ENCODE measurements at regions not wholly inside any gene's neighbourhood (a gene's known extent, or its start where the extent isn't known, plus 50 kb on each side); places are given as distances from the start of the nearest gene placed in this dataset.

DNA sequence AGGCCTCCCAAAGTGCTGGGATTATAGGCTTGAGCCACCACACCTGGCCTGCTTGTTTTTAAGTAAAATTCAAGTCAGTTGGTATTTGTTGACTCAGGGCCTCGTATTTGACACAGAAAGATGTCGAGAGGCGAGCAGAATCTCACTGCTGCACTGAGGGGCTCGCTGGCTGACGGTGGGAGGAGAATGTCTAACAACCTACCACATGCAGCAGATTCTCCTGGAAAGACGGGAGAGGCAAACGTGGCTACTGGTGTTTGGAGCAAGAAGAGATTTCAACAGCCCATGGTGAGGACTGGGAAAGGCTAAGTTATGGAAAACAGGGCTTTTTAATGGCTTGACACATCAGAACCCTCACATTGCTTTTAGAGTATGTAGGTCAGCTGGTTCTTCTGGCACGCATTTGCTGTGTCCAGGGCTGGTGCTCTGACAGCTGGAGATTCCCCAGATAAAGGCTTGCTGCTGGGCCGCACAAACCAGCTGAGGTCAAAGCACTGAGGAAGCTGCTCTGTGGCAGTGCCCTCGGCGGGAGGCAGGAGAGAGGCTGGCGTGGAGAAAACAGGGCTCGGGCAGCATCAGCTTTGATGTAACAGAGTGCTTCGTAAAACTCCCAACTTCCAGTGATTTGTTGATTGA lies 84.2 kb upstream of the FRMD1 start:
- Histone ChIP-seq H3K4me3 (ENCODE audit: low read depth, low read length) (no peak overlapping the region), H3K27ac (no peak overlapping the region), H3K9me3 (ENCODE audit: severe bottlenecking) (no peaks in the 10 kb centered on the region), H3K27me3 (ENCODE audit: insufficient read depth, low read depth, severe bottlenecking) (no peaks in the 10 kb centered on the region), H3K36me3 (no peaks in the 10 kb centered on the region)
- no peak for DNase-seq
- TF ChIP-seq, protein P1, sequence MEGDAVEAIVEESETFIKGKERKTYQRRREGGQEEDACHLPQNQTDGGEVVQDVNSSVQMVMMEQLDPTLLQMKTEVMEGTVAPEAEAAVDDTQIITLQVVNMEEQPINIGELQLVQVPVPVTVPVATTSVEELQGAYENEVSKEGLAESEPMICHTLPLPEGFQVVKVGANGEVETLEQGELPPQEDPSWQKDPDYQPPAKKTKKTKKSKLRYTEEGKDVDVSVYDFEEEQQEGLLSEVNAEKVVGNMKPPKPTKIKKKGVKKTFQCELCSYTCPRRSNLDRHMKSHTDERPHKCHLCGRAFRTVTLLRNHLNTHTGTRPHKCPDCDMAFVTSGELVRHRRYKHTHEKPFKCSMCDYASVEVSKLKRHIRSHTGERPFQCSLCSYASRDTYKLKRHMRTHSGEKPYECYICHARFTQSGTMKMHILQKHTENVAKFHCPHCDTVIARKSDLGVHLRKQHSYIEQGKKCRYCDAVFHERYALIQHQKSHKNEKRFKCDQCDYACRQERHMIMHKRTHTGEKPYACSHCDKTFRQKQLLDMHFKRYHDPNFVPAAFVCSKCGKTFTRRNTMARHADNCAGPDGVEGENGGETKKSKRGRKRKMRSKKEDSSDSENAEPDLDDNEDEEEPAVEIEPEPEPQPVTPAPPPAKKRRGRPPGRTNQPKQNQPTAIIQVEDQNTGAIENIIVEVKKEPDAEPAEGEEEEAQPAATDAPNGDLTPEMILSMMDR (IDR thresholded peaks at IDR 0.05; ENCODE audit: low read depth, low read length) = no peak

DNA sequence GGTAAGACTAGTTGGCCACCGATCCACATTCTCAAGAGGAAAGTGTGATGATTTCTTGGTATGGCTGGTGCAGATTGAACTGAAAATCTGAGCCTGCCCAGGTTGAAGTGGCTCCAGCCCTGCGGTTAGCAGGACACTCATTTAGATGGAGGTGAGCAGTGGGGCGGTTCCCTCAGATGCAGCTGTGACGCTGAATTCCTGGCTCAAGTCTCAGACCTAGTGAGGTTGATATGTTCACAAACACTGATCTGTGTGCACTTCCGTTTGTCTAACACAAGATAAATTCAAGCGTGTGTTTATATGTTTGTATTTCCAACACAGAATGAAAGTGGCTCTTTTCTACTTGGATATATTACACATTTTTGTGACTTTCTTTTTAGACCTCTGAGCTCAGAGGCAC lies 83.4 kb upstream of the FRMD1 start:
- Histone ChIP-seq H3K27me3 (ENCODE audit: insufficient read depth, low read depth, severe bottlenecking) (no peaks in the 10 kb centered on the region), H3K9me3 (ENCODE audit: severe bottlenecking) (no peaks in the 10 kb centered on the region), H3K4me3 (ENCODE audit: low read depth, low read length) (no peak overlapping the region), H3K36me3 (no peaks in the 10 kb centered on the region), H3K27ac (no peak overlapping the region)
- TF ChIP-seq, protein P1 (IDR thresholded peaks at IDR 0.05; ENCODE audit: low read depth, low read length) = no peak
- no peak for DNase-seq

DNA sequence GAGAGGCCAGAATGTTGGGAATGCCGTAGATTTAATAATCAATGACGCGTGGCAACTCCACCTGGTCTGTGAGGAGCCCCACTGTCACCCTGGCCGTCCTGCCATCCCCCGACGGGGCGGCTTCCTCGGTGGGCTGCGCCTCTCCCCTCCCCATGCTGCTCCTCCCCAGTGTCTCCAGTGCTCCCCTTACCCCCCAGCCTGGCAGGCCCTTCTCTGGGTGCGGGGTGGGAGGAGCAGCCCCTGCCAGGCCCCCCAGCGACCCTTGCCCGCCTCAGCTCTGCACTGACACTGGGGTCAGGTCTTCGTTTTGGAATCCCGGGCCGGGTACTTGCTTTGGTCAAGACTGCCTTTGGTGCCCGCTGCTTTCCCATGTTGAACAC lies 82.3 kb upstream of the FRMD1 start:
- TF ChIP-seq, protein P1 (IDR thresholded peaks at IDR 0.05; ENCODE audit: low read depth, low read length) = no peak
- H3K36me3 ChIP-seq = no peaks in the 10 kb centered on the region
- no peaks in the 10 kb centered on the region for H3K27me3 ChIP-seq (ENCODE audit: insufficient read depth, low read depth, severe bottlenecking)
- no peaks in the 10 kb centered on the region for H3K9me3 ChIP-seq (ENCODE audit: severe bottlenecking)
- no peak overlapping the region for H3K27ac ChIP-seq
- no peak overlapping the region for H3K4me3 ChIP-seq (ENCODE audit: low read depth, low read length)
- no peak for DNase-seq

DNA sequence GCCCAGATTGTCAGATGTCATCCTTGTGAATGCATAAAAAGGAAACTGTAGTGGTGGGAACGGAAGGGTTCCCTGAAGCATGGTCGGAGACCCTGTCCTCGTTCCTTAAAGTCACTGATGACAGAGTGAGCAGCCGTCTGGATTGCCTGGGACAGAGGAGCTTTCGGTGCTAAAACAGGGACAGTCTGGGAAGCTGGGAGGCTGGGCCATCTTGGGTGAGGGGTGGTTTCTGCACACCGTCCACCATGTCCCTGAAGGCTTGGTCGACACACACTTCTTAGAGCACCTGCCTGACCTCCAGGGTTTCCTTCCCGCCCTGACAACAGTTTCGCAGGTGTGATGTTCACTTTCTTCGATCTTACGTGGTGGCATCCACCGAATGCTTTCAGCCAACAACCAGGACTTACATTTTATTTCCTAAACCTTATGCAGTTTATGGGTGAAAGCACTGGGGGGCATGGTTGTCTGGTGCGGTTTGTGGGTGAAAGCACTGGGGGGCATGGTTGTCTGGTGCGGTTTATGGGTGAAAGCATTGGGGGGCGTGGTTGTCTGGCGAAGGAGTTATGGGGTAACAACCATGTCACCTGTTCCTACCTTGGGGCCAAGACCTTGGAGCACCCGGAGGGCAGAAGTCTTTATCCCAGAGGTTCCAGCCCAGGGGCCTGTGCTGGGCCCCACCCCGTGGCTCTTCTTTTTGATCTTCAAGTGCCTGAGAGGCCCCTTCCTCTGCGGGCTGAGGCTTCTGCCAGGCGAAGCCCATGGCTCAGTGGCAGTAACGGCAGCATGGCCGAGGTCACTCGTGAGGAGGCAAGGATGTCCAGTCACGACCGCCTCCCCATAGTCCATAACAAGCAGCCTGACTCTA lies 81.7 kb upstream of the FRMD1 start:
- no peak for DNase-seq
- H3K4me3 ChIP-seq (ENCODE audit: low read depth, low read length) = no peak overlapping the region
- TF ChIP-seq, protein P1 (IDR thresholded peaks at IDR 0.05; ENCODE audit: low read depth, low read length) = no peak
- H3K27me3 ChIP-seq (ENCODE audit: insufficient read depth, low read depth, severe bottlenecking) = no peaks in the 10 kb centered on the region
- no peaks in the 10 kb centered on the region for H3K9me3 ChIP-seq (ENCODE audit: severe bottlenecking)
- no peak overlapping the region for H3K27ac ChIP-seq
- no peaks in the 10 kb centered on the region for H3K36me3 ChIP-seq

DNA sequence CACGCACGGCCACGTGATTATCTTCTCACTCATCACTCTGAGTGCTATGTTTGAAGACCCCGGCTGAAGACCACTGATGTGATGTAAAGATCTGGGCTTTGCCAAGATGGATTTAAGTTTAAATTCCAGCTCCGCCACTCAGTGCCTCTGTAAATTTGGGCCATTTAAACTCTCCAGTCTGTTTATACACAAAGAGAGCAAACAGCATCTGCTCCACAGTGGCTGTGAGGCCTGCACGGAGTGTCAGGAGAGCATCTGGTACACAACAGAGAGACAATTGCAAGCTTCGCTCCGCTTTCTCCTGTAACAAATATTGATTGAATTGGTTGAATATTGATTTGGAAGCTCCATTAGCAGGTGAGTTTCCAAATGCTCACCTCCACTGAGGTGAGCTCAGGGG lies 80.5 kb upstream of the FRMD1 start:
- DNase-seq = no peak
- TF ChIP-seq, protein P1 (IDR thresholded peaks at IDR 0.05; ENCODE audit: low read depth, low read length) = no peak
- no peak overlapping the region for H3K4me3 ChIP-seq (ENCODE audit: low read depth, low read length)
- H3K27ac ChIP-seq = no peak overlapping the region
- H3K9me3 ChIP-seq (ENCODE audit: severe bottlenecking) = no peaks in the 10 kb centered on the region
- no peaks in the 10 kb centered on the region for H3K27me3 ChIP-seq (ENCODE audit: insufficient read depth, low read depth, severe bottlenecking)
- no peaks in the 10 kb centered on the region for H3K36me3 ChIP-seq

All from WERI-Rb-1 (cell line).